ENCODE measurements at regions not wholly inside any gene's neighbourhood (a gene's known extent, or its start where the extent isn't known, plus 50 kb on each side); places are given as distances from the start of the nearest gene placed in this dataset.
"Not testable (repeated sequence)": the region's sequence is repeated elsewhere in the genome, so short reads cannot be mapped to it uniquely, and the experiment has no call there.

- no peak for DNase-seq (ENCODE audit: low read depth)
Observed at GRCh38 chr6:79810185-79810705, 137.1 kb downstream of the ELOVL4 start.

- DNase-seq (ENCODE audit: low read depth) = no peak
Observed at GRCh38 chr6:79808921-79809320, 138.4 kb downstream of the ELOVL4 start.

- not testable (repeated sequence) for DNase-seq (ENCODE audit: low read depth)
Observed at GRCh38 chr6:79806661-79807060, 140.7 kb downstream of the ELOVL4 start.

- no peak for DNase-seq (ENCODE audit: low read depth)
Observed at GRCh38 chr6:79804732-79805131, 142.6 kb downstream of the ELOVL4 start.

GRCh38 chr6:79803917-79804316 is 143.4 kb downstream of the ELOVL4 start:
- no peak for DNase-seq (ENCODE audit: low read depth)

- no peak for DNase-seq (ENCODE audit: low read depth)
Observed at GRCh38 chr6:79802657-79803300, 144.6 kb downstream of the ELOVL4 start.

GRCh38 chr6:79801362-79801761 is 146.0 kb downstream of the ELOVL4 start:
- DNase-seq (ENCODE audit: low read depth) = no peak

GRCh38 chr6:79798841-79799240 is 148.5 kb downstream of the ELOVL4 start:
- no peak for DNase-seq (ENCODE audit: low read depth)

- no peak for DNase-seq (ENCODE audit: low read depth)
Observed at GRCh38 chr6:79797912-79798311, 149.4 kb downstream of the ELOVL4 start.

- no peak for DNase-seq (ENCODE audit: low read depth)
Observed at GRCh38 chr6:79797163-79797764, 150.1 kb downstream of the ELOVL4 start.

- DNase-seq (ENCODE audit: low read depth) = no peak
Observed at GRCh38 chr6:79796197-79796596, 151.2 kb downstream of the ELOVL4 start.

GRCh38 chr6:79789896-79790295 is 157.5 kb downstream of the ELOVL4 start:
- DNase-seq (ENCODE audit: low read depth) = no peak

- no peak for DNase-seq (ENCODE audit: low read depth)
Observed at GRCh38 chr6:79788756-79789155, 157.6 kb downstream of the SH3BGRL2 start.

- DNase-seq (ENCODE audit: low read depth) = no peak
Observed at GRCh38 chr6:79787626-79788025, 156.5 kb downstream of the SH3BGRL2 start.

GRCh38 chr6:79784395-79784753 is 153.2 kb downstream of the SH3BGRL2 start:
- no peak for DNase-seq (ENCODE audit: low read depth)

GRCh38 chr6:79783670-79784394 is 152.7 kb downstream of the SH3BGRL2 start:
- DNase-seq (ENCODE audit: low read depth) = no peak

- DNase-seq (ENCODE audit: low read depth) = no peak
Observed at GRCh38 chr6:79782792-79783580, 151.9 kb downstream of the SH3BGRL2 start.

- no peak for DNase-seq (ENCODE audit: low read depth)
Observed at GRCh38 chr6:79781916-79782315, 150.8 kb downstream of the SH3BGRL2 start.

- DNase-seq (ENCODE audit: low read depth) = no peak
Observed at GRCh38 chr6:79780881-79781280, 149.8 kb downstream of the SH3BGRL2 start.

- DNase-seq (ENCODE audit: low read depth) = no peak
Observed at GRCh38 chr6:79778816-79779215, 147.7 kb downstream of the SH3BGRL2 start.

- DNase-seq (ENCODE audit: low read depth) = peak; percentile 86
Observed at GRCh38 chr6:79777713-79778579, 146.8 kb downstream of the SH3BGRL2 start.
